RWPE2 (cell line): ENCODE measurements at regions not wholly inside any gene's neighbourhood (a gene's known extent, or its start where the extent isn't known, plus 50 kb on each side); places are given as distances from the start of the nearest gene placed in this dataset.
"Not testable (repeated sequence)": the region's sequence is repeated elsewhere in the genome, so short reads cannot be mapped to it uniquely, and the experiment has no call there.

ENCODE experiments used
- ATAC-seq: fragments of 200-7000 bp; cut with Tn5 transposase; 3 replicates; pipeline ENCODE4 v1.9.1; 2021; ENCODE audit warnings: low read depth
- DNase-seq: peaks from one replicate; pipeline ENCODE4 v3.0.0-alpha.2; 2020; ENCODE audit warnings: low spot score
- H3K27ac ChIP-seq: fragments of 450-650 bp; 2 replicates; pipeline ENCODE4 v1.5.1; 2017; ENCODE audit warnings: mild to moderate bottlenecking; ENCODE audit not compliant: poor library complexity, severe bottlenecking
- H3K27me3 ChIP-seq: fragments of 250-450 bp; sonication (Bioruptor Pico); 2 replicates; pipeline ENCODE4 v1.5.1; 2021; ENCODE audit warnings: mild to moderate bottlenecking, moderate library complexity; ENCODE audit not compliant: insufficient read depth, poor library complexity, severe bottlenecking
- H3K36me3 ChIP-seq: fragments of 250-450 bp; sonication (Bioruptor Pico); 2 replicates; pipeline ENCODE4 v1.5.1; 2020; ENCODE audit warnings: low read depth, mild to moderate bottlenecking, moderate library complexity
- H3K4me1 ChIP-seq: fragments of 250-450 bp; sonication (Bioruptor Pico); 2 replicates; pipeline ENCODE4 v1.5.1; 2021; ENCODE audit warnings: mild to moderate bottlenecking, moderate library complexity; ENCODE audit not compliant: insufficient read depth, poor library complexity, severe bottlenecking
- H3K4me3 ChIP-seq: fragments of 250-450 bp; sonication (Bioruptor Pico); 2 replicates; pipeline ENCODE4 v1.5.1; 2021; ENCODE audit warnings: mild to moderate bottlenecking, moderate library complexity; ENCODE audit not compliant: severe bottlenecking
- H3K9me3 ChIP-seq: fragments of 250-450 bp; sonication (Bioruptor Pico); 2 replicates; pipeline ENCODE4 v1.5.1; 2021; ENCODE audit warnings: mild to moderate bottlenecking, moderate library complexity; ENCODE audit not compliant: severe bottlenecking
- CTCF ChIP-seq: fragments of 450-650 bp; IDR thresholded peaks from one replicate; pipeline ENCODE4 v1.5.1; 2017; ENCODE audit warnings: mild to moderate bottlenecking, moderate library complexity; ENCODE audit not compliant: poor library complexity, severe bottlenecking

- H3K27me3 ChIP-seq: peaks cover 18% of the 10 kb centered on the region
- no peak overlapping the region for H3K4me3 ChIP-seq
- no peak for DNase-seq
- H3K36me3 ChIP-seq: no peaks in the 10 kb centered on the region
- no peak overlapping the region for H3K27ac ChIP-seq
- no peaks in the 10 kb centered on the region for H3K9me3 ChIP-seq
- TF ChIP-seq CTCF: no peak
- peaks cover 4% of the 10 kb centered on the region for H3K4me1 ChIP-seq
- no peak for ATAC-seq
Measured at GRCh38 chr5:91925249-91925648, 542.1 kb upstream of the ARRDC3 start.

- not testable (repeated sequence) for DNase-seq, H3K36me3 ChIP-seq, H3K4me1 ChIP-seq, H3K27me3 ChIP-seq, H3K4me3 ChIP-seq, H3K9me3 ChIP-seq, ATAC-seq, H3K27ac ChIP-seq
Measured at GRCh38 chr5:91917037-91917814, 534.1 kb upstream of the ARRDC3 start.

GRCh38 chr5:91910655-91911054, 527.5 kb upstream of the ARRDC3 start:
- Histone ChIP-seq H3K27me3 (peaks cover 3% of the 10 kb centered on the region), H3K27ac (no peak overlapping the region), H3K4me3 (no peak overlapping the region), H3K36me3 (no peaks in the 10 kb centered on the region), H3K4me1 (no peaks in the 10 kb centered on the region), H3K9me3 (peaks cover 3% of the 10 kb centered on the region)
- DNase-seq (no peak), ATAC-seq (no peak)
- no peak for TF ChIP-seq CTCF

GRCh38 chr5:91910247-91910646, 527.1 kb upstream of the ARRDC3 start:
- TF ChIP-seq CTCF: no peak
- Histone ChIP-seq H3K4me3 (no peak overlapping the region), H3K4me1 (no peaks in the 10 kb centered on the region), H3K36me3 (no peaks in the 10 kb centered on the region), H3K27me3 (peaks cover 3% of the 10 kb centered on the region), H3K27ac (no peak overlapping the region), H3K9me3 (peaks cover 3% of the 10 kb centered on the region)
- ATAC-seq (no peak), DNase-seq (no peak)

- Histone ChIP-seq H3K4me1 (no peaks in the 10 kb centered on the region), H3K9me3 (no peaks in the 10 kb centered on the region), H3K27ac (no peak overlapping the region), H3K27me3 (peaks cover 3% of the 10 kb centered on the region), H3K4me3 (no peak overlapping the region), H3K36me3 (no peaks in the 10 kb centered on the region)
- ATAC-seq: no peak
- no peak for DNase-seq
- no peak for TF ChIP-seq CTCF
Measured at GRCh38 chr5:91906494-91906893, 523.4 kb upstream of the ARRDC3 start.
